ENCODE measurements at regions not wholly inside any gene's neighbourhood (a gene's known extent, or its start where the extent isn't known, plus 50 kb on each side); places are given as distances from the start of the nearest gene placed in this dataset.
A peak's percentile ranks its signal among the peaks of the same experiment; 100 is the strongest.

GRCh38 chr10:78394047-78394446, 360.4 kb downstream of the RPS24 start:
- Mint-ChIP-seq H3K4me1 (ENCODE audit: low read depth) (no peaks in the 10 kb centered on the region), H3K27me3 (ENCODE audit: insufficient read depth) (peaks cover 3% of the 10 kb centered on the region), H3K9me3 (no peaks in the 10 kb centered on the region), H3K27ac (no peak overlapping the region), H3K36me3 (ENCODE audit: low read depth) (no peaks in the 10 kb centered on the region), H3K4me3 (no peak overlapping the region)
- DNase-seq (ENCODE audit: low spot score) = no peak
- intact Hi-C loops (cut with micrococcal nuclease) = no loop called here

- Mint-ChIP-seq H3K27ac (no peak overlapping the region), H3K4me1 (ENCODE audit: low read depth) (no peaks in the 10 kb centered on the region), H3K4me3 (no peak overlapping the region), H3K27me3 (ENCODE audit: insufficient read depth) (peaks cover 3% of the 10 kb centered on the region), H3K9me3 (no peaks in the 10 kb centered on the region), H3K36me3 (ENCODE audit: low read depth) (no peaks in the 10 kb centered on the region)
- intact Hi-C loops (cut with micrococcal nuclease) = no loop called here
- DNase-seq (ENCODE audit: low spot score) = no peak
Measured at GRCh38 chr10:78395162-78395561, 361.5 kb downstream of the RPS24 start.

DNA sequence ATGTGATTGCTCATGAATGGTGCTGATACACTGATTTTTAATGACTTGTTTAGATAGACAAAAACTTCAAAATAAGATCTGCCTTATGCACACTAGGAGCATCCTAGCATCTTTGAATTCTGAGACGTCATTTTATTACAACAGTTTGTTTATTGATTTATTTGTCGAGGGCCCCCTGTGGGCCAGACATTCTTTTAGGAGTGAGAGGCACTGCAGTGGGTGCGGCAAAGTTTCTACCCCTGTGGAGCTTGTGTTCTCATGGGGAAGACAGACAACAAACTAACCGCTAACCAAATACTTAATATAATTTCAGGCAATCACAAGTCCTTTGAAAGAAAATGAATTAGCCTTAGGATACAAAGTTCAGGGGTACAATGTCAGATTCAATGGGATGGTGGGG, 363.1 kb downstream of the RPS24 start:
- Mint-ChIP-seq H3K27me3 (ENCODE audit: insufficient read depth) (peaks cover 3% of the 10 kb centered on the region), H3K36me3 (ENCODE audit: low read depth) (no peaks in the 10 kb centered on the region), H3K9me3 (no peaks in the 10 kb centered on the region), H3K27ac (no peak overlapping the region), H3K4me3 (no peak overlapping the region), H3K4me1 (ENCODE audit: low read depth) (no peaks in the 10 kb centered on the region)
- no peak for DNase-seq (ENCODE audit: low spot score)
- intact Hi-C loops (cut with micrococcal nuclease) = no loop called here

DNA sequence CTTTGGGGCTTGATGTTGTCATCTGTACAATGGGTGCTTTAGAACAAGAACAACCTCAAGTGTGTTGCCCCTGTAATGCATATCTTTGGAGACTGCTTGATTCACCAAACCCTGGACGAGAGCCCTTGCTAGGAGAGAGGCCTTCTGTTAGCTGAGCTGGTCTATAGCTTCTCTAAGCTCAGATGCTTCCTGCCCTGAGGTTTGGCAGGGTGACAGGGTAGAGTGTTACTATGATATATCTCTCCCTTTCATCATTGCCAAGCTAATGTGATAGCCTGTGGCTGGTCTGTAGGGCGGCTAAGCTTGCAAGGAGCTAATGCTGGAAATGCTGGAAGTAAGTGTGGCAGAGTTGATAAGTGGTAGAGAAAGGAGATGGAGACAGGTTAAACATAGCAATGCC, 364.1 kb downstream of the RPS24 start:
- Mint-ChIP-seq H3K4me3 (no peak overlapping the region), H3K36me3 (ENCODE audit: low read depth) (no peaks in the 10 kb centered on the region), H3K9me3 (no peaks in the 10 kb centered on the region), H3K4me1 (ENCODE audit: low read depth) (no peaks in the 10 kb centered on the region), H3K27ac (no peak overlapping the region), H3K27me3 (ENCODE audit: insufficient read depth) (peaks cover 3% of the 10 kb centered on the region)
- no peak for DNase-seq (ENCODE audit: low spot score)
- intact Hi-C loops (cut with micrococcal nuclease) = no loop called here

DNA sequence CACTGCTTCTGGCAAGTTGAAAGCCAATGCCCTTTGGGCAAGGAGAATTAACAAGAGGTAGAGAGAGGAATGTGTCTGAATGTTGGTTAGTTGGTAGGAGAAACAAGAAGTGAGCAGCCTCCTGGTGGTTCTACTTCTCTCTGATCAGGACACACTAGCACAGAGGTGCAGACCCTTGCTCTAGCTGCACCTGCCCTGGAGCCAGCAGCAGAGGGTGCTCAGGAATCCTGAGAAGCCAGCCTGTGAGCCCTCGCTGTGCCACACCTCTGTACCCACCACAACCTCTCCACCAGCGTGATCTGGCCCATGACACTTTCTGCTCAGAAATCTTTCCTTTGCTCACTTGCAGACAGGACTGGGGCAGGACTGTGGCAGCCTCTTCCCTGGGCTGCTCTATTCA, 364.7 kb downstream of the RPS24 start:
- peaks cover 3% of the 10 kb centered on the region for H3K27me3 Mint-ChIP-seq (ENCODE audit: insufficient read depth)
- H3K36me3 Mint-ChIP-seq (ENCODE audit: low read depth) = no peaks in the 10 kb centered on the region
- no peak overlapping the region for H3K4me3 Mint-ChIP-seq
- H3K4me1 Mint-ChIP-seq (ENCODE audit: low read depth) = no peaks in the 10 kb centered on the region
- H3K9me3 Mint-ChIP-seq = no peaks in the 10 kb centered on the region
- intact Hi-C loops (cut with micrococcal nuclease) = no loop called here
- H3K27ac Mint-ChIP-seq = no peak overlapping the region
- DNase-seq (ENCODE audit: low spot score) = no peak

GRCh38 chr10:78401624-78402367, 368.1 kb downstream of the RPS24 start:
- Mint-ChIP-seq H3K27ac (no peak overlapping the region), H3K4me3 (no peak overlapping the region), H3K9me3 (no peaks in the 10 kb centered on the region), H3K36me3 (ENCODE audit: low read depth) (no peaks in the 10 kb centered on the region), H3K27me3 (ENCODE audit: insufficient read depth) (peaks cover 13% of the 10 kb centered on the region), H3K4me1 (ENCODE audit: low read depth) (peaks cover 6% of the 10 kb centered on the region)
- intact Hi-C loops (cut with micrococcal nuclease) = no loop called here
- no peak for DNase-seq (ENCODE audit: low spot score)

GRCh38 chr10:78402591-78402990, 368.9 kb downstream of the RPS24 start:
- Mint-ChIP-seq H3K4me3 (no peak overlapping the region), H3K4me1 (ENCODE audit: low read depth) (peaks cover 8% of the 10 kb centered on the region), H3K9me3 (no peaks in the 10 kb centered on the region), H3K36me3 (ENCODE audit: low read depth) (no peaks in the 10 kb centered on the region), H3K27ac (no peak overlapping the region), H3K27me3 (ENCODE audit: insufficient read depth) (peaks cover 16% of the 10 kb centered on the region)
- intact Hi-C loops (cut with micrococcal nuclease) = no loop called here
- DNase-seq (ENCODE audit: low spot score) = no peak

DNA sequence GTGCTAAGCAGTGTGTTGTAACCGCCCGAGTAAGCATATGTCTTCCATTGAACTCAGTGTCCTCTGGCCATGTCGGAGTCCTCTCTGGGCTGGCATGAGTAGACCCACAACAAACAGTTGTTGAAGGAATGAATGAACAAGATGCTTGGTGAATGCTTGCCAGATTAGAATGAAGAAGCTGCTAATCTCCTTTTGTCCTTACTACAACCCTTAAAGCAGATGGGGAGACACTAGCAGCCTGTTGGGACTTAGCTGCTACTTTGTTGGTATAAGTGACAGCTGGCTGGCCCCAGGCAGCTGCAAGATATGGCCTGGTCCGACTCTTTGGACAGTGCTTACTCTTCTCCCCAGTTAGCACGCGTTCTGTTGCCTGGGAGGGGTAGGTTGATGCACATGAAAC, 370.1 kb downstream of the RPS24 start:
- H3K9me3 Mint-ChIP-seq = no peaks in the 10 kb centered on the region
- no peak overlapping the region for H3K27ac Mint-ChIP-seq
- H3K27me3 Mint-ChIP-seq (ENCODE audit: insufficient read depth) = peaks cover 14% of the 10 kb centered on the region
- peaks cover 8% of the 10 kb centered on the region for H3K4me1 Mint-ChIP-seq (ENCODE audit: low read depth)
- no peaks in the 10 kb centered on the region for H3K36me3 Mint-ChIP-seq (ENCODE audit: low read depth)
- no peak for DNase-seq (ENCODE audit: low spot score)
- no peak overlapping the region for H3K4me3 Mint-ChIP-seq
- intact Hi-C loops (cut with micrococcal nuclease) = no loop called here

- DNase-seq (ENCODE audit: low spot score) = no peak
- Mint-ChIP-seq H3K9me3 (no peaks in the 10 kb centered on the region), H3K27me3 (ENCODE audit: insufficient read depth) (peaks cover 14% of the 10 kb centered on the region), H3K4me3 (no peak overlapping the region), H3K4me1 (ENCODE audit: low read depth) (peaks cover 8% of the 10 kb centered on the region), H3K36me3 (ENCODE audit: low read depth) (no peaks in the 10 kb centered on the region), H3K27ac (no peak overlapping the region)
- intact Hi-C loops (cut with micrococcal nuclease) = no loop called here
Measured at GRCh38 chr10:78404296-78404695, 370.6 kb downstream of the RPS24 start.

DNA sequence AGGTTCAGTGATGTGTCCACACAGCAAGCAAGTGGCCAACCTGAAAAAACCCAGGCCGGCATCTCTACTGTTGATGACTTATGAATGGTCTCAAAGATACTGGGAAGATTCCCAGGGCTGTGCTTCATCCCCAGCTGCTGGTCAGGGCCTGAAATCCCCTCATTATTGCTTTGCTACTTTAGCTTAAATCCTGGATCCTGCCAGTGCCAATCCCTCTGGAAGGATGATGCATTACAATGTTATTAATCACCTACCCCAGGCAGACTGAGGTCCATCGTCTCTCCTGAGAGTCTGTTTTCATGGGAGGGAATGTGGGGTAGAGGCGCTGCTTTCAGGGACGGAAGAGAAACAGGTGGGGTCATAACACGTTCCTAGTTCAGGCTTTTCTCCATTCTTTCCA, 371.6 kb downstream of the RPS24 start:
- H3K9me3 Mint-ChIP-seq = no peaks in the 10 kb centered on the region
- H3K27ac Mint-ChIP-seq = no peak overlapping the region
- peaks cover 8% of the 10 kb centered on the region for H3K4me1 Mint-ChIP-seq (ENCODE audit: low read depth)
- no peak overlapping the region for H3K4me3 Mint-ChIP-seq
- no peaks in the 10 kb centered on the region for H3K36me3 Mint-ChIP-seq (ENCODE audit: low read depth)
- intact Hi-C loops (cut with micrococcal nuclease) = no loop called here
- H3K27me3 Mint-ChIP-seq (ENCODE audit: insufficient read depth) = peaks cover 14% of the 10 kb centered on the region
- no peak for DNase-seq (ENCODE audit: low spot score)

DNA sequence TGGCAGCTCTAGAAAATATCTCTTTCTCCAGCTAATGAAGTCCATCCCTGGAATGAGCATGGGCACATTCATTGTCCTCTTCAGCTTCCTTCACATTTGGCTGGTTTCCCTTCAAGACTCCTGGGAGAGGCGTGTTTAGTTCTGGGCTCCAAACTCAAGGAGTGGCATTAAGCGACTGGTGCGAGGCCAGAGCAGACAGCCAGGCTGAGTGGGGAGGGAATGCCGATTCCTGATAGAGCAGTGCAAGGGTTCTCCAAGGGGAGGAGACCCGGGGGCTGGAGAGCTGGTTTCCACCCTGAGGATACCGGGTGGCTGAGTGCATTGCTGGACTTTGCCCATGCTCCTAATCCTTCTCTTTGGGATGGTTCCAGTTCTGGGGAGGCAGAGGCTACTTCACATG, 372.1 kb downstream of the RPS24 start:
- H3K27me3 Mint-ChIP-seq (ENCODE audit: insufficient read depth) = peaks cover 14% of the 10 kb centered on the region
- H3K36me3 Mint-ChIP-seq (ENCODE audit: low read depth) = no peaks in the 10 kb centered on the region
- no peak overlapping the region for H3K4me3 Mint-ChIP-seq
- peaks cover 8% of the 10 kb centered on the region for H3K4me1 Mint-ChIP-seq (ENCODE audit: low read depth)
- DNase-seq (ENCODE audit: low spot score) = no peak
- no peak overlapping the region for H3K27ac Mint-ChIP-seq
- intact Hi-C loops (cut with micrococcal nuclease) = no loop called here
- no peaks in the 10 kb centered on the region for H3K9me3 Mint-ChIP-seq

- Mint-ChIP-seq H3K27me3 (ENCODE audit: insufficient read depth) (peaks cover 14% of the 10 kb centered on the region), H3K9me3 (no peaks in the 10 kb centered on the region), H3K4me1 (ENCODE audit: low read depth) (peaks cover 8% of the 10 kb centered on the region), H3K36me3 (ENCODE audit: low read depth) (no peaks in the 10 kb centered on the region), H3K4me3 (peak overlapping the region; percentile 71), H3K27ac (no peak overlapping the region)
- no peak for DNase-seq (ENCODE audit: low spot score)
- intact Hi-C loops (cut with micrococcal nuclease) = no loop called here
Measured at GRCh38 chr10:78406648-78407008, 373.0 kb downstream of the RPS24 start.

GRCh38 chr10:78407009-78407711, 373.5 kb downstream of the RPS24 start:
- H3K36me3 Mint-ChIP-seq (ENCODE audit: low read depth) = no peaks in the 10 kb centered on the region
- no peak overlapping the region for H3K27ac Mint-ChIP-seq
- intact Hi-C loops (cut with micrococcal nuclease) = no loop called here
- H3K4me1 Mint-ChIP-seq (ENCODE audit: low read depth) = peaks cover 8% of the 10 kb centered on the region
- H3K27me3 Mint-ChIP-seq (ENCODE audit: insufficient read depth) = peaks cover 14% of the 10 kb centered on the region
- peak; percentile 29 for DNase-seq (ENCODE audit: low spot score)
- H3K4me3 Mint-ChIP-seq = peak overlapping the region; percentile 71
- H3K9me3 Mint-ChIP-seq = no peaks in the 10 kb centered on the region

Measured in activated T-helper 1 cell treated with anti-CD3 and anti-CD28 coated beads, Interleukin-12 subunit alpha, Interleukin-12 subunit beta, Interleukin-2, Interleukin-4 antibody, amounts not matched to agents 30 ng/mL and 10 ng/mL and 1 ng/mL, durations not matched to agents 14 hours and 24 hours and 36 hours (primary cell).